HEK293T (cell line): ENCODE measurements at regions not wholly inside any gene's neighbourhood (a gene's known extent, or its start where the extent isn't known, plus 50 kb on each side); places are given as distances from the start of the nearest gene placed in this dataset.

Source experiments
- ARNT ChIP-seq: fragments of 450-650 bp; IDR thresholded peaks from 2 replicates; pipeline ENCODE4 v1.6.1; 2017; ENCODE audit warnings: mild to moderate bottlenecking
- BHLHE40 ChIP-seq: fragments of 450-650 bp; IDR thresholded peaks from 2 replicates; pipeline ENCODE4 v1.6.1; 2016; ENCODE audit warnings: mild to moderate bottlenecking, moderate library complexity, borderline replicate concordance
- ELF4 ChIP-seq: fragments of 450-650 bp; IDR thresholded peaks from 2 replicates; pipeline ENCODE4 v1.6.1; 2017; ENCODE audit warnings: antibody characterized with exemption
- FOXA1 ChIP-seq: fragments of 450-650 bp; IDR thresholded peaks from 2 replicates; pipeline ENCODE4 v1.6.1; 2016; ENCODE audit warnings: mild to moderate bottlenecking
- FOXK2 ChIP-seq: fragments of 450-650 bp; IDR thresholded peaks from 2 replicates; pipeline ENCODE4 v1.6.1; 2016; ENCODE audit warnings: mild to moderate bottlenecking
- FOXM1 ChIP-seq: fragments of 450-650 bp; IDR thresholded peaks from 2 replicates; pipeline ENCODE4 v1.6.1; 2017; ENCODE audit warnings: mild to moderate bottlenecking, borderline replicate concordance
- HDGF ChIP-seq: fragments of 450-650 bp; IDR thresholded peaks from 2 replicates; pipeline ENCODE4 v1.6.1; 2017; ENCODE audit warnings: antibody characterized with exemption, borderline replicate concordance
- LEF1 ChIP-seq: fragments of 450-650 bp; IDR thresholded peaks from 2 replicates; pipeline ENCODE4 v1.6.1; 2017; ENCODE audit warnings: mild to moderate bottlenecking, borderline replicate concordance
- SP1 ChIP-seq: fragments of 450-650 bp; IDR thresholded peaks from 2 replicates; pipeline ENCODE4 v1.6.1; 2017
- TARDBP ChIP-seq: fragments of 450-650 bp; IDR thresholded peaks from 2 replicates; pipeline ENCODE4 v1.6.1; 2016
- ZNF384 ChIP-seq: fragments of 450-650 bp; IDR thresholded peaks from 2 replicates; pipeline ENCODE4 v1.6.1; 2016

DNA sequence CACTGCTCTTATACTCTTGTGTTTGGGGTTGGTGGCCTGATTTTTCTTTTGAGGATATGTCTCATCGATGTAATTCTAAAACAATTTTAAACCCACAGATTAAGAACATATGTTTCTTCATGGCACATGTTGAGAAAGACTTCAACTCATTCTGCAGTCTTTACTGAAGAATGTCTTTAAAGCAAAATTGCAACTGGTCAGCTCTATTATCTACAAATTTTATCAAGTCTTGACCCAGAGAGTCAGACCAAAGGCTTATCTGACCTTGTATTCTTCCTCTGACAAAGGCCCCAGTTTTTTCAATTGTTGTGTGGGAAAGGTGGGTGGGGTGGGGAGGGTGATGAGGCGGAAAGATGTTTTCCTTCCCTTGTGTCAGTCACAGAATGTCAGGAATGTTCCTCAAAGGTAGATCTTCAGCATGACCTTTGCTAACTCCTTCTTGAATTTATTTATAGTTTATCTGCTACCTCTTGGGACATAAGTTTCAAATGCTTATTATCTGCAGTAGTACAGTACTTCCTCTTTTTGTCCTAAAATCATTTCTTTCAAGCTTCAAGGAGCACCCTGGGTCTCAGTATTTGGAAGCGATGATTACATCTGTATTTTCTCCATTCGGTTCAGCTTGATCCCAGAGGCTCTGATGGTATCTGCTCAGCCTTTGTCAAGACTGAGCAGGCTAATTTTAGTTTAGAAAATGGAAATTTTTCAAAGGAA, 63.2 kb upstream of the TIAM2 start:
- TF ChIP-seq TARDBP (no peak), FOXM1 (no peak), LEF1 (no peak), HDGF (no peak), FOXA1 (no peak), FOXK2 (no peak), ELF4 (no peak), SP1 (no peak), ARNT (no peak), BHLHE40 (no peak), ZNF384 (no peak)
